Erythroblast (primary cell): ENCODE measurements at regions not wholly inside any gene's neighbourhood (a gene's known extent, or its start where the extent isn't known, plus 50 kb on each side); places are given as distances from the start of the nearest gene placed in this dataset.
"Not testable (repeated sequence)": the region's sequence is repeated elsewhere in the genome, so short reads cannot be mapped to it uniquely, and the experiment has no call there.

ENCODE experiments used
- GATA1 ChIP-seq: IDR thresholded peaks from 2 replicates; pipeline ENCODE4 v1.6.1; 2011; ENCODE audit warnings: low read depth, mild to moderate bottlenecking, control low read depth, low read length, moderate library complexity
- POLR2A ChIP-seq: IDR thresholded peaks from 2 replicates; pipeline ENCODE4 v1.6.1; 2011; ENCODE audit warnings: mild to moderate bottlenecking, low read length

DNA sequence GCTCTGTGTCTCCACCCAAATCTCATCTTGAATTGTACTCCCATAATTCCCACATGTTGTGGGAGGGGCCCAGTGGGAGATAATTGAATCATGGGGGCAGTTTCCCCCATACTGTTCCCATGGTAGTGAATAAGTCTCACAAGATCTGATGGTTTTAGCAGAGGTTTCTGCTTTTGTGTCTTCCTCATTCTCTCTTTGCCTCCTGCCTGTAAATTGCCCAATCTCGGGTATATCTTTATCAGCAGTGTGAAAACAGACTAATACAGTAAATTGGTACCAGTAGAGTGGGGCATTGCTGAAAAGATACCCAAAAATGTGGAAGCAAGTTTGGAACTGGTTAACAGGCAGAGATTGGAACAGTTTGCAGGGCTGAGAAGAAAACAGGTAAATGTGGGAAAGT lies 278.1 kb upstream of the PCDH9 start:
- not testable (repeated sequence) for TF ChIP-seq POLR2A, GATA1
